ENCODE measurements at regions not wholly inside any gene's neighbourhood (a gene's known extent, or its start where the extent isn't known, plus 50 kb on each side); places are given as distances from the start of the nearest gene placed in this dataset.

- no peak overlapping the region for H3K9ac ChIP-seq (ENCODE audit: low read length)
- H3K4me1 ChIP-seq (ENCODE audit: control insufficient read depth, insufficient read depth, low read length), result no peaks in the 10 kb centered on the region
- H3K4me3 ChIP-seq (ENCODE audit: low read length), result no peak overlapping the region
- no peaks in the 10 kb centered on the region for H3K36me3 ChIP-seq (ENCODE audit: control insufficient read depth, insufficient read depth, low read length)
- H3K9me3 ChIP-seq (ENCODE audit: control insufficient read depth, low read length), result no peaks in the 10 kb centered on the region
- no peaks in the 10 kb centered on the region for H3K27me3 ChIP-seq (ENCODE audit: control insufficient read depth, insufficient read depth, low read length)
Observed at GRCh38 chr18:46274266-46274665, 170.1 kb downstream of the HAUS1 start.

- Histone ChIP-seq H3K9me3 (ENCODE audit: control insufficient read depth, low read length) (no peaks in the 10 kb centered on the region), H3K4me1 (ENCODE audit: control insufficient read depth, insufficient read depth, low read length) (no peaks in the 10 kb centered on the region), H3K27me3 (ENCODE audit: control insufficient read depth, insufficient read depth, low read length) (no peaks in the 10 kb centered on the region), H3K4me3 (ENCODE audit: low read length) (no peak overlapping the region), H3K36me3 (ENCODE audit: control insufficient read depth, insufficient read depth, low read length) (no peaks in the 10 kb centered on the region), H3K9ac (ENCODE audit: low read length) (no peak overlapping the region)
Observed at GRCh38 chr18:46275370-46275769, 171.2 kb downstream of the HAUS1 start.

- H3K27me3 ChIP-seq (ENCODE audit: control insufficient read depth, insufficient read depth, low read length), result no peaks in the 10 kb centered on the region
- no peaks in the 10 kb centered on the region for H3K36me3 ChIP-seq (ENCODE audit: control insufficient read depth, insufficient read depth, low read length)
- no peak overlapping the region for H3K4me3 ChIP-seq (ENCODE audit: low read length)
- no peak overlapping the region for H3K9ac ChIP-seq (ENCODE audit: low read length)
- H3K4me1 ChIP-seq (ENCODE audit: control insufficient read depth, insufficient read depth, low read length), result no peaks in the 10 kb centered on the region
- no peaks in the 10 kb centered on the region for H3K9me3 ChIP-seq (ENCODE audit: control insufficient read depth, low read length)
Observed at GRCh38 chr18:46276748-46277147, 172.6 kb downstream of the HAUS1 start.

GRCh38 chr18:46278481-46279465 is 174.6 kb downstream of the HAUS1 start:
- H3K9me3 ChIP-seq (ENCODE audit: control insufficient read depth, low read length), result no peaks in the 10 kb centered on the region
- H3K36me3 ChIP-seq (ENCODE audit: control insufficient read depth, insufficient read depth, low read length), result no peaks in the 10 kb centered on the region
- H3K27me3 ChIP-seq (ENCODE audit: control insufficient read depth, insufficient read depth, low read length), result no peaks in the 10 kb centered on the region
- H3K4me1 ChIP-seq (ENCODE audit: control insufficient read depth, insufficient read depth, low read length), result no peaks in the 10 kb centered on the region
- H3K4me3 ChIP-seq (ENCODE audit: low read length), result no peak overlapping the region
- no peak overlapping the region for H3K9ac ChIP-seq (ENCODE audit: low read length)

- H3K9me3 ChIP-seq (ENCODE audit: control insufficient read depth, low read length), result no peaks in the 10 kb centered on the region
- no peak overlapping the region for H3K4me3 ChIP-seq (ENCODE audit: low read length)
- H3K27me3 ChIP-seq (ENCODE audit: control insufficient read depth, insufficient read depth, low read length), result no peaks in the 10 kb centered on the region
- no peaks in the 10 kb centered on the region for H3K4me1 ChIP-seq (ENCODE audit: control insufficient read depth, insufficient read depth, low read length)
- no peaks in the 10 kb centered on the region for H3K36me3 ChIP-seq (ENCODE audit: control insufficient read depth, insufficient read depth, low read length)
- no peak overlapping the region for H3K9ac ChIP-seq (ENCODE audit: low read length)
Observed at GRCh38 chr18:46279673-46280072, 175.5 kb downstream of the HAUS1 start.

- no peaks in the 10 kb centered on the region for H3K27me3 ChIP-seq (ENCODE audit: control insufficient read depth, insufficient read depth, low read length)
- H3K4me3 ChIP-seq (ENCODE audit: low read length), result no peak overlapping the region
- H3K4me1 ChIP-seq (ENCODE audit: control insufficient read depth, insufficient read depth, low read length), result no peaks in the 10 kb centered on the region
- H3K9ac ChIP-seq (ENCODE audit: low read length), result no peak overlapping the region
- H3K36me3 ChIP-seq (ENCODE audit: control insufficient read depth, insufficient read depth, low read length), result no peaks in the 10 kb centered on the region
- H3K9me3 ChIP-seq (ENCODE audit: control insufficient read depth, low read length), result no peaks in the 10 kb centered on the region
Observed at GRCh38 chr18:46281185-46282176, 177.3 kb downstream of the HAUS1 start.

- H3K4me1 ChIP-seq (ENCODE audit: control insufficient read depth, insufficient read depth, low read length), result no peaks in the 10 kb centered on the region
- H3K36me3 ChIP-seq (ENCODE audit: control insufficient read depth, insufficient read depth, low read length), result no peaks in the 10 kb centered on the region
- no peak overlapping the region for H3K9ac ChIP-seq (ENCODE audit: low read length)
- H3K9me3 ChIP-seq (ENCODE audit: control insufficient read depth, low read length), result no peaks in the 10 kb centered on the region
- no peak overlapping the region for H3K4me3 ChIP-seq (ENCODE audit: low read length)
- H3K27me3 ChIP-seq (ENCODE audit: control insufficient read depth, insufficient read depth, low read length), result no peaks in the 10 kb centered on the region
Observed at GRCh38 chr18:46282177-46282570, 178.0 kb downstream of the HAUS1 start.

- Histone ChIP-seq H3K9me3 (ENCODE audit: control insufficient read depth, low read length) (no peaks in the 10 kb centered on the region), H3K4me3 (ENCODE audit: low read length) (no peak overlapping the region), H3K4me1 (ENCODE audit: control insufficient read depth, insufficient read depth, low read length) (no peaks in the 10 kb centered on the region), H3K27me3 (ENCODE audit: control insufficient read depth, insufficient read depth, low read length) (no peaks in the 10 kb centered on the region), H3K9ac (ENCODE audit: low read length) (no peak overlapping the region), H3K36me3 (ENCODE audit: control insufficient read depth, insufficient read depth, low read length) (no peaks in the 10 kb centered on the region)
Observed at GRCh38 chr18:46282646-46283045, 178.5 kb downstream of the HAUS1 start.

GRCh38 chr18:46283268-46283667 is 179.1 kb downstream of the HAUS1 start:
- H3K27me3 ChIP-seq (ENCODE audit: control insufficient read depth, insufficient read depth, low read length), result no peaks in the 10 kb centered on the region
- no peak overlapping the region for H3K9ac ChIP-seq (ENCODE audit: low read length)
- no peak overlapping the region for H3K4me3 ChIP-seq (ENCODE audit: low read length)
- no peaks in the 10 kb centered on the region for H3K36me3 ChIP-seq (ENCODE audit: control insufficient read depth, insufficient read depth, low read length)
- no peaks in the 10 kb centered on the region for H3K4me1 ChIP-seq (ENCODE audit: control insufficient read depth, insufficient read depth, low read length)
- no peaks in the 10 kb centered on the region for H3K9me3 ChIP-seq (ENCODE audit: control insufficient read depth, low read length)

GRCh38 chr18:46283895-46284295 is 179.7 kb downstream of the HAUS1 start:
- H3K4me3 ChIP-seq (ENCODE audit: low read length), result no peak overlapping the region
- H3K4me1 ChIP-seq (ENCODE audit: control insufficient read depth, insufficient read depth, low read length), result no peaks in the 10 kb centered on the region
- H3K27me3 ChIP-seq (ENCODE audit: control insufficient read depth, insufficient read depth, low read length), result no peaks in the 10 kb centered on the region
- H3K9ac ChIP-seq (ENCODE audit: low read length), result no peak overlapping the region
- no peaks in the 10 kb centered on the region for H3K9me3 ChIP-seq (ENCODE audit: control insufficient read depth, low read length)
- no peaks in the 10 kb centered on the region for H3K36me3 ChIP-seq (ENCODE audit: control insufficient read depth, insufficient read depth, low read length)

- Histone ChIP-seq H3K9ac (ENCODE audit: low read length) (no peak overlapping the region), H3K27me3 (ENCODE audit: control insufficient read depth, insufficient read depth, low read length) (no peaks in the 10 kb centered on the region), H3K4me1 (ENCODE audit: control insufficient read depth, insufficient read depth, low read length) (no peaks in the 10 kb centered on the region), H3K4me3 (ENCODE audit: low read length) (no peak overlapping the region), H3K9me3 (ENCODE audit: control insufficient read depth, low read length) (no peaks in the 10 kb centered on the region), H3K36me3 (ENCODE audit: control insufficient read depth, insufficient read depth, low read length) (no peaks in the 10 kb centered on the region)
Observed at GRCh38 chr18:46289463-46289862, 185.3 kb downstream of the HAUS1 start.

GRCh38 chr18:46289931-46290330 is 185.7 kb downstream of the HAUS1 start:
- Histone ChIP-seq H3K4me3 (ENCODE audit: low read length) (no peak overlapping the region), H3K27me3 (ENCODE audit: control insufficient read depth, insufficient read depth, low read length) (no peaks in the 10 kb centered on the region), H3K4me1 (ENCODE audit: control insufficient read depth, insufficient read depth, low read length) (no peaks in the 10 kb centered on the region), H3K9me3 (ENCODE audit: control insufficient read depth, low read length) (no peaks in the 10 kb centered on the region), H3K36me3 (ENCODE audit: control insufficient read depth, insufficient read depth, low read length) (no peaks in the 10 kb centered on the region), H3K9ac (ENCODE audit: low read length) (no peak overlapping the region)
